ENCODE measurements at regions not wholly inside any gene's neighbourhood (a gene's known extent, or its start where the extent isn't known, plus 50 kb on each side); places are given as distances from the start of the nearest gene placed in this dataset.

DNA sequence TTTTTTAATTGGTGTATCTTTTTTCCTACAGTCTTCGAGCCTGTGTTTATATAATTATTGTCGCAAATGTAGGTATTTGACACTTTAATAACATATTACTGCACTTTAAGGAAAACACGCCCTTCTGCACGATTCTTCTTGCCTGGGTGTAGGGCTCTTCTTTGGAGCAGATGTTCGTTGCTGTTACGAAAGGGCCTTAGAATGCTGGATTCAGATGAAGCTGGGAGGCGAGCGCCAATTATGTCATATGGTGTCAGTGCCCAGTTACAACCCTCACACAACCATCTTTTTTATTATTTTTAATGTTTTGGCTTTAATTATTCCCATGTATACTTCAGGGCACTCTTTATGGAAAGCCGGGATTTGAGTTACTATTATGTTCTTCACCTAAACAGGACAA, 553.0 kb downstream of the EBF1 start:
- TF ChIP-seq, protein P1, sequence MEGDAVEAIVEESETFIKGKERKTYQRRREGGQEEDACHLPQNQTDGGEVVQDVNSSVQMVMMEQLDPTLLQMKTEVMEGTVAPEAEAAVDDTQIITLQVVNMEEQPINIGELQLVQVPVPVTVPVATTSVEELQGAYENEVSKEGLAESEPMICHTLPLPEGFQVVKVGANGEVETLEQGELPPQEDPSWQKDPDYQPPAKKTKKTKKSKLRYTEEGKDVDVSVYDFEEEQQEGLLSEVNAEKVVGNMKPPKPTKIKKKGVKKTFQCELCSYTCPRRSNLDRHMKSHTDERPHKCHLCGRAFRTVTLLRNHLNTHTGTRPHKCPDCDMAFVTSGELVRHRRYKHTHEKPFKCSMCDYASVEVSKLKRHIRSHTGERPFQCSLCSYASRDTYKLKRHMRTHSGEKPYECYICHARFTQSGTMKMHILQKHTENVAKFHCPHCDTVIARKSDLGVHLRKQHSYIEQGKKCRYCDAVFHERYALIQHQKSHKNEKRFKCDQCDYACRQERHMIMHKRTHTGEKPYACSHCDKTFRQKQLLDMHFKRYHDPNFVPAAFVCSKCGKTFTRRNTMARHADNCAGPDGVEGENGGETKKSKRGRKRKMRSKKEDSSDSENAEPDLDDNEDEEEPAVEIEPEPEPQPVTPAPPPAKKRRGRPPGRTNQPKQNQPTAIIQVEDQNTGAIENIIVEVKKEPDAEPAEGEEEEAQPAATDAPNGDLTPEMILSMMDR (conservative IDR thresholded peaks at IDR 0.05; ENCODE audit: low read length), result no peak
- no peak for TF ChIP-seq EZH2phosphoT487 (IDR thresholded peaks at IDR 0.05; ENCODE audit: borderline replicate concordance, low read depth, low read length)
